ENCODE measurements at regions not wholly inside any gene's neighbourhood (a gene's known extent, or its start where the extent isn't known, plus 50 kb on each side); places are given as distances from the start of the nearest gene placed in this dataset.

GRCh38 chr11:13884158-13884799, 78.2 kb upstream of the SPON1 start:
- Mint-ChIP-seq H3K4me3 (no peak overlapping the region), H3K27me3 (ENCODE audit: low read depth) (no peaks in the 10 kb centered on the region), H3K9me3 (no peaks in the 10 kb centered on the region), H3K4me1 (no peaks in the 10 kb centered on the region), H3K36me3 (no peaks in the 10 kb centered on the region), H3K27ac (no peak overlapping the region)
- DNase-seq (ENCODE audit: low spot score in 2 of 2, unreplicated experiment in 2 of 2): no peak
- TF ChIP-seq, protein P1, sequence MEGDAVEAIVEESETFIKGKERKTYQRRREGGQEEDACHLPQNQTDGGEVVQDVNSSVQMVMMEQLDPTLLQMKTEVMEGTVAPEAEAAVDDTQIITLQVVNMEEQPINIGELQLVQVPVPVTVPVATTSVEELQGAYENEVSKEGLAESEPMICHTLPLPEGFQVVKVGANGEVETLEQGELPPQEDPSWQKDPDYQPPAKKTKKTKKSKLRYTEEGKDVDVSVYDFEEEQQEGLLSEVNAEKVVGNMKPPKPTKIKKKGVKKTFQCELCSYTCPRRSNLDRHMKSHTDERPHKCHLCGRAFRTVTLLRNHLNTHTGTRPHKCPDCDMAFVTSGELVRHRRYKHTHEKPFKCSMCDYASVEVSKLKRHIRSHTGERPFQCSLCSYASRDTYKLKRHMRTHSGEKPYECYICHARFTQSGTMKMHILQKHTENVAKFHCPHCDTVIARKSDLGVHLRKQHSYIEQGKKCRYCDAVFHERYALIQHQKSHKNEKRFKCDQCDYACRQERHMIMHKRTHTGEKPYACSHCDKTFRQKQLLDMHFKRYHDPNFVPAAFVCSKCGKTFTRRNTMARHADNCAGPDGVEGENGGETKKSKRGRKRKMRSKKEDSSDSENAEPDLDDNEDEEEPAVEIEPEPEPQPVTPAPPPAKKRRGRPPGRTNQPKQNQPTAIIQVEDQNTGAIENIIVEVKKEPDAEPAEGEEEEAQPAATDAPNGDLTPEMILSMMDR (IDR thresholded peaks at IDR 0.05; ENCODE audit: unreplicated experiment): no peak

DNA sequence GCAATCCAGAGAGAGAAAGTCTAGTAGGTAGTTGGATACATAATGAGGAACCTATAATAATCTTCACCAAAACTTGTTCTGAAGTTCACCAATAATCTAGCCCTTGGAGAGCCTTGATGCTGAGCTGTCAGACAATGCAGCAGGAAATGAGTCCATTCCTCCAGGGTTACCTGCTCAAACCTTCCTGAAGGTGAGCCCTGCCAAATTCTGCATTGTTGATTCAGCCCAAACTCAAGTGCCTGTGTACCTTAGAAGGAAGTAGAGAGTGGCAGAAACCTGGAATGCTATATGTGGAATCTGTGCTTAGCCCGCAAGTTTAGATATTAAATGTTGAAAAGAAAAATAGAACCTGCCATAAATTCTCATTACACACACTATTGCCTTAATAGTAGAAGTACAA, 77.4 kb upstream of the SPON1 start:
- no peak overlapping the region for H3K4me3 Mint-ChIP-seq
- peaks cover 4% of the 10 kb centered on the region for H3K4me1 Mint-ChIP-seq
- H3K36me3 Mint-ChIP-seq: no peaks in the 10 kb centered on the region
- no peaks in the 10 kb centered on the region for H3K27me3 Mint-ChIP-seq (ENCODE audit: low read depth)
- DNase-seq (ENCODE audit: low spot score in 2 of 2, unreplicated experiment in 2 of 2): no peak
- H3K9me3 Mint-ChIP-seq: no peaks in the 10 kb centered on the region
- TF ChIP-seq, protein P1 (IDR thresholded peaks at IDR 0.05; ENCODE audit: unreplicated experiment): no peak
- H3K27ac Mint-ChIP-seq: no peak overlapping the region

GRCh38 chr11:13889552-13890249, 72.8 kb upstream of the SPON1 start:
- Mint-ChIP-seq H3K27me3 (ENCODE audit: low read depth) (peaks cover 2% of the 10 kb centered on the region), H3K9me3 (no peaks in the 10 kb centered on the region), H3K4me1 (peaks cover 5% of the 10 kb centered on the region), H3K36me3 (no peaks in the 10 kb centered on the region), H3K27ac (no peak overlapping the region), H3K4me3 (no peak overlapping the region)
- DNase-seq (ENCODE audit: low spot score in 2 of 2, unreplicated experiment in 2 of 2): no peak
- TF ChIP-seq, protein P1 (IDR thresholded peaks at IDR 0.05; ENCODE audit: unreplicated experiment): no peak

DNA sequence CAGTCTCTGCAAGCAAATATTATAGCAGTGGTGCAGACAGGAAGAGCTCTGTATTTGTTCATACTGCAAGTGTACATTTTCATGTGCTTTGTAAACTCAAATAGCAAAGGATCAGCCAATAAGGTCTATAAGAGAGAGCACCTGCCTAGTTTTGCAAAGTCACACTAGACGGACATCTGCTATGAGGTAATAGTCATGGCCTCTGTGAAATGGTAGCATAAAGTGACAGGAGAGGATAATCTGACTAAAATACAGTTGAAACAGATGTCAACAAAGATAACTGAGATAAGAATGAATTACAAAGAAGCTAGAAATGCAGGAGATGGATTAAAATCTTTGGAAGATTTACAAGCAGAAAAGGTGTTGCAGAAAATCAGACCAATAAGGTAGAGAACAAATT, 70.6 kb upstream of the SPON1 start:
- peaks cover 5% of the 10 kb centered on the region for H3K4me1 Mint-ChIP-seq
- no peak overlapping the region for H3K4me3 Mint-ChIP-seq
- H3K9me3 Mint-ChIP-seq: no peaks in the 10 kb centered on the region
- H3K27me3 Mint-ChIP-seq (ENCODE audit: low read depth): peaks cover 2% of the 10 kb centered on the region
- TF ChIP-seq, protein P1 (IDR thresholded peaks at IDR 0.05; ENCODE audit: unreplicated experiment): no peak
- DNase-seq (ENCODE audit: low spot score in 2 of 2, unreplicated experiment in 2 of 2): no peak
- no peak overlapping the region for H3K27ac Mint-ChIP-seq
- H3K36me3 Mint-ChIP-seq: no peaks in the 10 kb centered on the region

DNA sequence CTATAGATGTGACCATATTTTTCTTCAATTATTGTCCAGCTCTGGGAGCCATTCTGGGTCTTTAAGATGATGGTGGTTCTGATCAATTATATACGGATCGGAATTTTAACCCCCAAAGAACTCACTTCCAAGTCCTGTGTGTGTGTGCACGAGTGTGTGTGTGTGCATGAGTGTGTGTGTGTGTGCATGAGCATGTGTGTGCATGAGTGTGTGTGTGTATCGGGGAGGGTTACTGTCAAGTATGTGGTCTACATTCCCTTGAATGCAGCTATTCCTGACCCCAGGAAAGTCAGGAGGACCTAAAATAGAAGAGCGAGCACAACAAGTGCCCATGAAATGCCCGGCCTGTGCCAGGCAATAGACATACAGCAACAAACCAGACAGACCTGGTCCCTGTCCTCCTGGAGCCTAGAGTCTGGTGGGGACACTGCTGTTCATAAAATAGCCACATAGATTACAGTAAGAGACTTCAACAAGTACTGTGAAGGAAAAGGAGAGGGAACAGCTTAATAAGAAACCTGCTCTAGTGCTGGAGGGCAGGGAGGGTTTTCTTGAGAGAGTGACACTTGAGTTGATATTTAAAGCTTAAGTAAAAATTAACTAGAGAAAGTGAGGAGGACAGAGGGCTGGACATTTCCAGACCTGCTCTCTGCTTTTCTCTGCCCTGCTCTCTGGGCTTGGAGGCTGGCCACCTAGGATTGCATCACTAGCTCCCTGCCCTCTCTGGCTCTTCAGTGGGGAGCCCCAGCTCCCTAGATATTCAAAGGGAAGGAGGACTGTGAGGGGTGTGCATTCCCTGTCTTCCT, 66.1 kb upstream of the SPON1 start:
- Mint-ChIP-seq H3K4me3 (no peak overlapping the region), H3K36me3 (no peaks in the 10 kb centered on the region), H3K9me3 (no peaks in the 10 kb centered on the region), H3K4me1 (peaks cover 7% of the 10 kb centered on the region), H3K27me3 (ENCODE audit: low read depth) (peaks cover 2% of the 10 kb centered on the region), H3K27ac (no peak overlapping the region)
- TF ChIP-seq, protein P1 (IDR thresholded peaks at IDR 0.05; ENCODE audit: unreplicated experiment): no peak
- no peak for DNase-seq (ENCODE audit: low spot score in 2 of 2, unreplicated experiment in 2 of 2)
